Keratinocyte (primary cell): ENCODE measurements at regions not wholly inside any gene's neighbourhood (a gene's known extent, or its start where the extent isn't known, plus 50 kb on each side); places are given as distances from the start of the nearest gene placed in this dataset.

ENCODE experiments used
- DNase-seq: peaks from one replicate; pipeline ENCODE4 v3.0.0-alpha.2; 2011; ENCODE audit warnings: low read depth, missing footprints, low spot score
- FAIRE-seq: peaks from 2 replicates; lab custom pipeline; 2011; peaks lifted over from hg19 to GRCh38; lab: Jason Lieb, UNC
- H2AFZ ChIP-seq: 2 replicates; pipeline ENCODE4 v1.6.0; 2012; ENCODE audit warnings: low read length, control low read depth, inconsistent platforms; ENCODE audit not compliant: control insufficient read depth
- H3K27ac ChIP-seq: 2 replicates; pipeline ENCODE4 v1.5.1; 2011; ENCODE audit warnings: low read length; ENCODE audit not compliant: control insufficient read depth, insufficient read depth
- H3K27me3 ChIP-seq: 3 replicates; pipeline ENCODE4 v1.6.0; 2011; ENCODE audit warnings: low read length; ENCODE audit not compliant: control insufficient read depth, insufficient read depth; ENCODE audit errors: extremely low read depth
- H3K36me3 ChIP-seq, 2 experiments: 2 replicates in 1 of 2; 3 replicates in 1 of 2; pipeline ENCODE4 v1.5.1; 2011; ENCODE audit warnings: low read length in 2 of 2, mild to moderate bottlenecking in 1 of 2; ENCODE audit not compliant: control insufficient read depth in 2 of 2, insufficient read depth in 2 of 2; ENCODE audit errors: extremely low read depth in 1 of 2
- H3K4me1 ChIP-seq: 3 replicates; pipeline ENCODE4 v1.5.1; 2011; ENCODE audit warnings: low read length; ENCODE audit not compliant: control insufficient read depth, insufficient read depth; ENCODE audit errors: extremely low read depth
- H3K4me2 ChIP-seq: 3 replicates; pipeline ENCODE4 v1.6.0; 2011; ENCODE audit warnings: low read depth, low read length; ENCODE audit not compliant: control insufficient read depth, insufficient read depth; ENCODE audit errors: extremely low read depth
- H3K4me3 ChIP-seq, 3 experiments: fragments of 200-600 bp in 1 of 3; sonication (generic) in 1 of 3; 2 replicates in 2 of 3; 3 replicates in 1 of 3; pipeline ENCODE4 v1.5.1; 2011 to 2016; ENCODE audit warnings: low read length in 3 of 3, mild to moderate bottlenecking in 3 of 3, control low read depth in 2 of 3, inconsistent platforms in 1 of 3, low read depth in 1 of 3, mixed read lengths in 1 of 3, mixed run types in 1 of 3, moderate library complexity in 1 of 3; ENCODE audit not compliant: control insufficient read depth in 2 of 3, insufficient read depth in 2 of 3; ENCODE audit errors: extremely low read depth in 1 of 3
- H3K79me2 ChIP-seq: 2 replicates; pipeline ENCODE4 v1.6.0; 2012; ENCODE audit warnings: low read length; ENCODE audit not compliant: control insufficient read depth, insufficient read depth
- H3K9ac ChIP-seq: 3 replicates; pipeline ENCODE4 v1.6.0; 2011; ENCODE audit warnings: low read length; ENCODE audit not compliant: control insufficient read depth, insufficient read depth; ENCODE audit errors: extremely low read depth
- H3K9me1 ChIP-seq: 3 replicates; pipeline ENCODE4 v1.6.0; 2011; ENCODE audit warnings: low read length; ENCODE audit not compliant: control insufficient read depth, insufficient read depth; ENCODE audit errors: extremely low read depth
- H3K9me3 ChIP-seq: 2 replicates; pipeline ENCODE4 v1.5.1; 2012; ENCODE audit warnings: low read depth, low read length; ENCODE audit not compliant: control insufficient read depth
- H4K20me1 ChIP-seq: 3 replicates; pipeline ENCODE4 v1.6.0; 2011; ENCODE audit warnings: low read length; ENCODE audit not compliant: control insufficient read depth, insufficient read depth; ENCODE audit errors: extremely low read depth
- EZH2 ChIP-seq: IDR thresholded peaks from one replicate; pipeline ENCODE4 v1.6.1; 2012; ENCODE audit warnings: inconsistent platforms, mild to moderate bottlenecking, low read length, moderate library complexity
- dilution Hi-C: fragments of 300-500 bp; cut with MboI; formaldehyde crosslinking; loops from one replicate; pipeline ENCODE4 v1.7.0; 2020; ENCODE audit warnings: low sequenced_read_pairs; ENCODE audit not compliant: extremely low pct_ligation_motif_present
- TF ChIP-seq, protein P1 (sequence below), 3 experiments: IDR thresholded peaks in 1 of 3; conservative IDR thresholded peaks in 1 of 3; optimal IDR thresholded peaks in 1 of 3; 2 replicates in 2 of 3; 3 replicates in 1 of 3; pipeline versions ENCODE3 to v1.5.1; 2011; ENCODE audit warnings: low read length in 3 of 3, mild to moderate bottlenecking in 3 of 3, moderate library complexity in 2 of 3, control low read depth in 1 of 3, inconsistent platforms in 1 of 3; ENCODE audit not compliant: insufficient read depth in 2 of 3; ENCODE audit errors: extremely low read depth in 1 of 3

DNA sequence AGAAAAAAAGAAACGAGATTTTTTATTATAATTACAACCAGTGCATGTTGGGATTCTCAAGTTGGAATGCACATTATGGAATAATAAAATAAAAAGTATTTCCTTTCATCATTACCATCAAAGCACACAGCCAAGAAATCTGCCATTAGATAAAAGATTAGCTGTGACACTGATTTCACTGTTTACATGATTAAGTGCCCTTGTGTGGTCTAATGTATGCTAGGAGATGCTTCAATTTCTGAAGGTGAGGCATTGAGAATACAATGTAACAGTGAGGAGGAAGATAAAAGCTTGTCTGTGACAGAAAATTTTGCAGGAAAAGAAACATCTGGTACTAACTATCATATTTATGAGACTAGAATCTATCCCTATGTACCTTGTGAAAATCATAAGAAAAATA is 409.7 kb upstream of the PRMT6 start:
- no peak overlapping the region for H3K4me3 ChIP-seq
- H3K9ac ChIP-seq = no peak overlapping the region
- H3K36me3 ChIP-seq = no peaks in the 10 kb centered on the region
- no peaks in the 10 kb centered on the region for H3K9me3 ChIP-seq
- no peaks in the 10 kb centered on the region for H4K20me1 ChIP-seq
- H3K27ac ChIP-seq = no peak overlapping the region
- DNase-seq (no peak), FAIRE-seq (no peak)
- H2AFZ ChIP-seq = no peak overlapping the region
- no peak overlapping the region for H3K4me2 ChIP-seq
- no peaks in the 10 kb centered on the region for H3K27me3 ChIP-seq
- no peaks in the 10 kb centered on the region for H3K79me2 ChIP-seq
- dilution Hi-C loops = no loop called here
- no peaks in the 10 kb centered on the region for H3K4me1 ChIP-seq
- H3K9me1 ChIP-seq = no peaks in the 10 kb centered on the region
- TF ChIP-seq, protein P1, sequence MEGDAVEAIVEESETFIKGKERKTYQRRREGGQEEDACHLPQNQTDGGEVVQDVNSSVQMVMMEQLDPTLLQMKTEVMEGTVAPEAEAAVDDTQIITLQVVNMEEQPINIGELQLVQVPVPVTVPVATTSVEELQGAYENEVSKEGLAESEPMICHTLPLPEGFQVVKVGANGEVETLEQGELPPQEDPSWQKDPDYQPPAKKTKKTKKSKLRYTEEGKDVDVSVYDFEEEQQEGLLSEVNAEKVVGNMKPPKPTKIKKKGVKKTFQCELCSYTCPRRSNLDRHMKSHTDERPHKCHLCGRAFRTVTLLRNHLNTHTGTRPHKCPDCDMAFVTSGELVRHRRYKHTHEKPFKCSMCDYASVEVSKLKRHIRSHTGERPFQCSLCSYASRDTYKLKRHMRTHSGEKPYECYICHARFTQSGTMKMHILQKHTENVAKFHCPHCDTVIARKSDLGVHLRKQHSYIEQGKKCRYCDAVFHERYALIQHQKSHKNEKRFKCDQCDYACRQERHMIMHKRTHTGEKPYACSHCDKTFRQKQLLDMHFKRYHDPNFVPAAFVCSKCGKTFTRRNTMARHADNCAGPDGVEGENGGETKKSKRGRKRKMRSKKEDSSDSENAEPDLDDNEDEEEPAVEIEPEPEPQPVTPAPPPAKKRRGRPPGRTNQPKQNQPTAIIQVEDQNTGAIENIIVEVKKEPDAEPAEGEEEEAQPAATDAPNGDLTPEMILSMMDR (optimal IDR thresholded peaks at IDR 0.05 in 1 of 3, IDR thresholded peaks at IDR 0.05 in 1 of 3, conservative IDR thresholded peaks at IDR 0.05 in 1 of 3; ENCODE audit: extremely low read depth in 1 of 3, insufficient read depth in 2 of 3, low read length in 3 of 3) = no peak
- no peak for TF ChIP-seq EZH2

DNA sequence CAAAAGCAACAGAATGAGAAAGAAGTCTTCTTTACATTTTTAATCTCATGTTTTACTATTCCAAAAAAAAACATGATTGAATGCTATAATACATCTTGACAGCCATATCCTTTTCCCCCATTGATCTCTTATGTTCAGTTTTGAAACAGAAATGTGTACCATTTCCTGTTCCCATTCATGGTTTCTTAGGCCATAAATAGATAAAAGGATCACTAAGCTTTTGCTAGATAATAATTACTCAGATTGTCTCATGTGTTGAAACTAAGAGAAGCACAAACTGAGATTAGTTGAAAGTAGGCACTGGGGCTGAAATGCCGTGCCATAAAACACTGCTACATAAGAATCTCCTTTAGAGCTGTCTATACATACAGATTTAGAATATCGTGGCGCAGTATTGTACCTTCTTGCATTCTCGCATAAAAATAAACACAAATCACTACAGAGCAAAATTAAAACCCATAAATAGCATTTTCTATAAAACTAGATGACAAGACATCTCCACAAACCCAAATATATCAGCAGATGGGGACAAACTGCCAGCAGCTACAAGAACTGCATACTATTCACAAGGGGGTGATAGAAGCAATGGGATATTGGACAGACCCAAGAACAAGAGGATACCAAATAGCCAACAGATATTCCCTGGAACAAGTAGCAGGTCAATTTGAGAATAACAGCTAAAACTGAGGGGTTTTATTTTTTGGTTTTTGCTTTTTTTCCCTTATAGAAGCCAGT is 405.3 kb upstream of the PRMT6 start:
- dilution Hi-C loops = no loop called here
- Histone ChIP-seq H2AFZ (no peak overlapping the region), H4K20me1 (no peaks in the 10 kb centered on the region), H3K27me3 (no peaks in the 10 kb centered on the region), H3K9ac (no peak overlapping the region), H3K79me2 (no peaks in the 10 kb centered on the region), H3K4me3 (no peak overlapping the region), H3K27ac (no peak overlapping the region), H3K9me3 (no peaks in the 10 kb centered on the region), H3K36me3 (no peaks in the 10 kb centered on the region), H3K4me1 (no peaks in the 10 kb centered on the region), H3K9me1 (no peaks in the 10 kb centered on the region), H3K4me2 (no peak overlapping the region)
- TF ChIP-seq EZH2 = no peak
- TF ChIP-seq, protein P1 (optimal IDR thresholded peaks at IDR 0.05 in 1 of 3, IDR thresholded peaks at IDR 0.05 in 1 of 3, conservative IDR thresholded peaks at IDR 0.05 in 1 of 3; ENCODE audit: extremely low read depth in 1 of 3, insufficient read depth in 2 of 3, low read length in 3 of 3) = no peak
- no peak for FAIRE-seq
- no peak for DNase-seq
